ENCODE measurements at regions not wholly inside any gene's neighbourhood (a gene's known extent, or its start where the extent isn't known, plus 50 kb on each side); places are given as distances from the start of the nearest gene placed in this dataset.

DNA sequence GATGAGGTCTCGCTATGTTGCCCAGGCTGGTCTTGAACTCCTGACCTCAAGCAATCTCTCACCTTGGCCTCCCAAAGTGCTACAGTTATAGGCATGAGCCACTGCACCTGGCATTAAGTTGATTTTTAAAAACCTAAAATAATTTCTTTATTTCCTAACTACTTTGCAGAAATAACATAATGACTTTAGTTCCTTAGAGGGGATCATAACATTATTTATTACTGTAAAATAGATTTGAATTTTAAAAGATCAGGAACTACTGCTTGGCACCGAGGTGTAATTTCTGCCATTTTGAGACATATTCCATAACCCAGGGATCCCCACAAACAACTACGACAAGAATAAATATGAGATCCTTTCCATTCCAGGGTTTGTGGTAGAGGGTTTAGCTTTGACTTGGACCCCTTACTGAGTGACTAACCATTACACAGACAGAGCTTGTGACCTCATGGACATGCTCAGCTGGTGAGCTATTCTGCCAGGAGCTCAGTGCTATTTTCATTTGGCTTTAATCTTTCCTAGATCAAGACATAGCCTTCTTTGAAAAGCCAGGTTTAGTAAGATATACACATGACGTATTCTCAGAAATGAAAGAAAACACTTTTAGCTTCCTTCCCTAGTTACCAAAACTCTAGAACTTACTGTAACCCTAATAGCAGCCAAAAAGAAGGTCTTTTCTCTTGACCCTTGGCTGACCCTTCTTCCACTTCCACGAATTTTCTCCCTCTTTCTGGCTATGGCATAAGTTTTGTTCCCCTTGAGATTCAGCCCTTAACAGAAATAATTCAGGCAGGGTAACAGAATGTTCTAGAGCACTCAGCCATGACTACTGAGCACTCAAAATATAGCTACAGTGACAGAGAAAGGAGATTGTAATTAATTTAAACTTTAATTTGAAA is 75.1 kb upstream of the NUDT4 start:
- Mint-ChIP-seq H3K36me3 (ENCODE audit: insufficient read depth, unreplicated experiment) (no peaks in the 10 kb centered on the region), H3K9me3 (ENCODE audit: unreplicated experiment) (peaks cover 13% of the 10 kb centered on the region), H3K27ac (ENCODE audit: unreplicated experiment) (no peak overlapping the region), H3K27me3 (ENCODE audit: insufficient read depth, unreplicated experiment) (no peaks in the 10 kb centered on the region), H3K4me3 (ENCODE audit: unreplicated experiment) (no peak overlapping the region), H3K4me1 (ENCODE audit: low read depth, unreplicated experiment) (peaks cover 20% of the 10 kb centered on the region)
- DNase-seq = no peak
- intact Hi-C loops (cut with micrococcal nuclease; ENCODE audit: unreplicated experiment) = no loop called here
- no peaks in the 10 kb centered on the region for H3K27me3 ChIP-seq (replicated peaks; ENCODE audit: control insufficient read depth, insufficient read depth, low read length)
- peaks cover 20% of the 10 kb centered on the region; the same call in 1 of the 2 replicates for H3K4me1 ChIP-seq
- TF ChIP-seq CTCF (IDR thresholded peaks at IDR 0.05; ENCODE audit: insufficient read depth in 1 of 2, low read depth in 1 of 2, low read length in 1 of 2, severe bottlenecking in 1 of 2, unreplicated experiment in 1 of 2) = no peak
- peaks cover 7% of the 10 kb centered on the region; the same call in 1 of the 2 replicates for H3K9me3 ChIP-seq
- no peaks in the 10 kb centered on the region for H3K36me3 ChIP-seq (ENCODE audit: control insufficient read depth, insufficient read depth, low read length)
- no peak overlapping the region for H3K4me3 ChIP-seq (ENCODE audit: low read depth, low read length)
- no TSS peak for BruUV-seq (replicated peaks)
- POLR2A ChIA-PET = no interaction called here
- CTCF ChIA-PET = interaction anchor here (0.6 kb wide), 1 partner anchor 19 kb away, joined by 4 read pairs; no protein-coding TSS in a partner anchor

DNA sequence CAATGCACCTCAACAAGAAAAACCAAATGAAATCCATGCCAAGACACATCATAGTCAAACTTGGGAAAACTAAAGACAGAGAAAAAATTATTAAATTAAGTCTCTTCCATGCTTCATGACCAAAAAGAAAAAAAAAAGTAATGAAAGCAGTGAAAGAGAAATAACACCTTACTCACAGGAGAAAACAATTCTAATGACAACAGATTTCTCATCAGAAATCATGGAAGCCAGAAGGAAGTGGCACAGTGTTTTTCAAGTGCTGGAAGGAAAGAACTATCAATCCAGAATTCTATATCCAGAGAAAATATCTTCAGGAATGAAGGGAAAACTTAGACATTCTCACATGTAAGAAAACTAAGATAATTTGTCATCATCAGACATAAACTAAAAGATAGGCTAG is 71.1 kb upstream of the NUDT4 start:
- CTCF ChIA-PET = no interaction called here
- H3K9me3 Mint-ChIP-seq (ENCODE audit: unreplicated experiment) = peaks cover 13% of the 10 kb centered on the region

DNA sequence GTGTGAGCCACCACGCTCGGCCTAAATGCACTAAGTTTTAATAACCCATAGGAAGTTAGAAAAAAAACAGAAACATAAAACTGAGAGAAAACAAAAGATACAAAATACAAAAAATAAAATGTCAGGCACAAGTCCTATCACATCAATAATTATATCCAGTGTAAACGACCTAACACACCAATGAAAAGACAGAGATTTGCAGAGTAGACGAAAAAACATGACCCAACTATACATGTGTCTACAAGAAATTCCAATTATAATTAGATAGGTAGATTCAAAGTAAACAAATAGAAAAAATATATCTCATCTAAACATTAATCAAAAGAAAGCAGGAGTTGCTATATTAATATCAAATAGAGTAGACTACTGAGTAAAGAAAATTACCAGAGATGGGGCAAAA is 69.4 kb upstream of the NUDT4 start:
- Mint-ChIP-seq H3K4me3 (ENCODE audit: unreplicated experiment) (no peak overlapping the region), H3K36me3 (ENCODE audit: insufficient read depth, unreplicated experiment) (no peaks in the 10 kb centered on the region), H3K9me3 (ENCODE audit: unreplicated experiment) (peaks cover 13% of the 10 kb centered on the region), H3K4me1 (ENCODE audit: low read depth, unreplicated experiment) (peaks cover 12% of the 10 kb centered on the region), H3K27ac (ENCODE audit: unreplicated experiment) (no peak overlapping the region), H3K27me3 (ENCODE audit: insufficient read depth, unreplicated experiment) (no peaks in the 10 kb centered on the region)
- no peak for DNase-seq
- CTCF ChIA-PET = interaction anchor here (0.6 kb wide), 1 partner anchor 90 kb away, joined by 4 read pairs; no protein-coding TSS in a partner anchor
- no peak for TF ChIP-seq CTCF (IDR thresholded peaks at IDR 0.05; ENCODE audit: insufficient read depth in 1 of 2, low read depth in 1 of 2, low read length in 1 of 2, severe bottlenecking in 1 of 2, unreplicated experiment in 1 of 2)
- H3K9me3 ChIP-seq = peaks cover 7% of the 10 kb centered on the region; the same call in 1 of the 2 replicates
- H3K27me3 ChIP-seq (replicated peaks; ENCODE audit: control insufficient read depth, insufficient read depth, low read length) = no peaks in the 10 kb centered on the region
- intact Hi-C loops (cut with micrococcal nuclease; ENCODE audit: unreplicated experiment) = no loop called here
- peaks cover 19% of the 10 kb centered on the region for H3K4me1 ChIP-seq
- no TSS peak for BruUV-seq (replicated peaks)
- H3K4me3 ChIP-seq (ENCODE audit: low read depth, low read length) = no peak overlapping the region
- POLR2A ChIA-PET = no interaction called here
- no peaks in the 10 kb centered on the region for H3K36me3 ChIP-seq (ENCODE audit: control insufficient read depth, insufficient read depth, low read length)

More for the DNA sequence above, 71.1 kb upstream of the NUDT4 start:
- no peaks in the 10 kb centered on the region for H3K27me3 Mint-ChIP-seq (ENCODE audit: insufficient read depth, unreplicated experiment)
- Histone ChIP-seq H3K36me3 (ENCODE audit: control insufficient read depth, insufficient read depth, low read length) (no peaks in the 10 kb centered on the region), H3K9me3 (peaks cover 7% of the 10 kb centered on the region; the same call in 1 of the 2 replicates), H3K4me3 (ENCODE audit: low read depth, low read length) (no peak overlapping the region), H3K4me1 (peaks cover 3% of the 10 kb centered on the region), H3K27me3 (replicated peaks; ENCODE audit: control insufficient read depth, insufficient read depth, low read length) (no peaks in the 10 kb centered on the region)
- H3K4me3 Mint-ChIP-seq (ENCODE audit: unreplicated experiment) = no peak overlapping the region
- BruUV-seq (replicated peaks) = no TSS peak
- H3K27ac Mint-ChIP-seq (ENCODE audit: unreplicated experiment) = no peak overlapping the region
- no peak for DNase-seq
- POLR2A ChIA-PET = no interaction called here
- TF ChIP-seq CTCF (IDR thresholded peaks at IDR 0.05; ENCODE audit: insufficient read depth in 1 of 2, low read depth in 1 of 2, low read length in 1 of 2, severe bottlenecking in 1 of 2, unreplicated experiment in 1 of 2) = no peak
- H3K4me1 Mint-ChIP-seq (ENCODE audit: low read depth, unreplicated experiment) = peaks cover 2% of the 10 kb centered on the region
- H3K36me3 Mint-ChIP-seq (ENCODE audit: insufficient read depth, unreplicated experiment) = no peaks in the 10 kb centered on the region
- intact Hi-C loops (cut with micrococcal nuclease; ENCODE audit: unreplicated experiment) = no loop called here

All from Caco-2 (cell line).